SU-DHL-6 (cell line): ENCODE measurements at regions not wholly inside any gene's neighbourhood (a gene's known extent, or its start where the extent isn't known, plus 50 kb on each side); places are given as distances from the start of the nearest gene placed in this dataset.

ENCODE experiments used
- H2AFZ ChIP-seq: fragments of 200-600 bp; sonication (generic); 2 replicates; pipeline ENCODE4 v1.6.1; 2014; ENCODE audit warnings: low read depth, mild to moderate bottlenecking, moderate library complexity, mixed read lengths, antibody characterized with exemption, low read length; ENCODE audit not compliant: severe bottlenecking
- H3F3A ChIP-seq: fragments of 200-600 bp; shearing (Covaris generic); 2 replicates; pipeline ENCODE4 v1.6.0; 2016; ENCODE audit warnings: antibody characterized with exemption, mild to moderate bottlenecking; ENCODE audit not compliant: insufficient read depth
- H3K27ac ChIP-seq: fragments of 200-600 bp; sonication (generic); 2 replicates; pipeline ENCODE4 v1.5.1; 2016; ENCODE audit warnings: low read depth, mild to moderate bottlenecking, low read length, moderate library complexity, mixed read lengths
- H3K27me3 ChIP-seq: fragments of 200-600 bp; sonication (generic), shearing (Covaris generic); 2 replicates; pipeline ENCODE4 v1.6.0; 2014; ENCODE audit warnings: mild to moderate bottlenecking, low read length
- H3K36me3 ChIP-seq: fragments of 200-600 bp; sonication (generic); 2 replicates; pipeline ENCODE4 v1.6.1; 2014; ENCODE audit warnings: mild to moderate bottlenecking, low read length, mixed read lengths
- H3K4me2 ChIP-seq: fragments of 300-600, 200-600 bp; shearing (Covaris generic), sonication (generic); 2 replicates; pipeline ENCODE4 v1.6.0; 2014; ENCODE audit warnings: low read length, low read depth, mild to moderate bottlenecking; ENCODE audit not compliant: poor library complexity, severe bottlenecking
- H3K4me3 ChIP-seq: fragments of 200-600 bp; sonication (generic); 2 replicates; pipeline ENCODE4 v1.5.1; 2014; ENCODE audit warnings: antibody characterized with exemption, low read length, mild to moderate bottlenecking, mixed read lengths; ENCODE audit not compliant: insufficient read depth, poor library complexity, severe bottlenecking
- H3K79me2 ChIP-seq: fragments of 200-600 bp; sonication (generic); 2 replicates; pipeline ENCODE4 v1.6.1; 2014; ENCODE audit warnings: mild to moderate bottlenecking, low read length, moderate library complexity; ENCODE audit not compliant: insufficient read depth
- H3K9ac ChIP-seq: fragments of 200-600 bp; sonication (generic); 2 replicates; pipeline ENCODE4 v1.7.0; 2014; ENCODE audit warnings: mild to moderate bottlenecking, low read length
- H3K9me2 ChIP-seq: fragments of 200-600 bp; sonication (generic); replicated peaks from 2 replicates; pipeline ENCODE4 v1.6.1; 2014; ENCODE audit warnings: low read length; ENCODE audit not compliant: insufficient read depth
- H3K9me3 ChIP-seq: fragments of 200-600 bp; sonication (generic); 2 replicates; pipeline ENCODE4 v1.6.1; 2014; ENCODE audit warnings: low read length, mixed read lengths; ENCODE audit not compliant: insufficient read depth
- H4K20me1 ChIP-seq: fragments of 200-600 bp; sonication (generic); 2 replicates; pipeline ENCODE4 v1.6.1; 2014; ENCODE audit warnings: low read depth, mild to moderate bottlenecking, antibody characterized with exemption, low read length, moderate library complexity, mixed read lengths
- EZH2phosphoT487 ChIP-seq: fragments of 200-600 bp; sonication (generic), shearing (Covaris generic); conservative IDR thresholded peaks from 2 replicates; pipeline ENCODE4 v1.6.1; 2018; ENCODE audit warnings: mild to moderate bottlenecking, antibody characterized with exemption, low read length, moderate library complexity, mixed read lengths
- TF ChIP-seq, protein P1 (sequence below): fragments of 200-600 bp; sonication (generic); IDR thresholded peaks from one replicate; pipeline ENCODE4 v1.5.1; 2017; ENCODE audit warnings: antibody characterized with exemption, mild to moderate bottlenecking, low read length, moderate library complexity; ENCODE audit not compliant: insufficient read depth, poor library complexity, severe bottlenecking

DNA sequence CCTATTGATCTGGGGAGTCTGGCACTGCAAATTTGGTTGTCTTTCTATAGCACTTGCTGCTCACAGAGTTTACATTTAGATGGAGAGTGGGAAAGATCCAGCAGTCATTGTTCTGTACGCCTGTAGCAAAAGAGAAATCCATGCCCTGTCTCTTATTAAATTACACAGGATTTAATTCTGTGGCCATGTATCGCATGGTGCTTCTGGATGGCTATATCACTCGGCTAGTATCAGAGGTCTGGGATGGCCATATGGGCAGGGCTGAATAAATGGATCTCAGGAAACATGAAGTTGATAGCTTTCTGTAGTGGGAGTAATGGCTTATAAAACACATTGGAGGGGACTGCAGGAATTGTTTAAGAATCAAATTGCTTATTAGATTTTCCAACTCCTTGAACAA, 325.8 kb upstream of the DPH6 start:
- Histone ChIP-seq H3K9me3 (no peaks in the 10 kb centered on the region), H3K27ac (no peak overlapping the region), H3F3A (no peaks in the 10 kb centered on the region), H3K27me3 (no peaks in the 10 kb centered on the region), H3K4me2 (no peak overlapping the region), H3K79me2 (no peaks in the 10 kb centered on the region), H2AFZ (no peak overlapping the region), H4K20me1 (no peaks in the 10 kb centered on the region), H3K36me3 (no peaks in the 10 kb centered on the region), H3K4me3 (no peak overlapping the region), H3K9ac (no peak overlapping the region), H3K9me2 (no peaks in the 10 kb centered on the region)
- no peak for TF ChIP-seq EZH2phosphoT487
- TF ChIP-seq, protein P1, sequence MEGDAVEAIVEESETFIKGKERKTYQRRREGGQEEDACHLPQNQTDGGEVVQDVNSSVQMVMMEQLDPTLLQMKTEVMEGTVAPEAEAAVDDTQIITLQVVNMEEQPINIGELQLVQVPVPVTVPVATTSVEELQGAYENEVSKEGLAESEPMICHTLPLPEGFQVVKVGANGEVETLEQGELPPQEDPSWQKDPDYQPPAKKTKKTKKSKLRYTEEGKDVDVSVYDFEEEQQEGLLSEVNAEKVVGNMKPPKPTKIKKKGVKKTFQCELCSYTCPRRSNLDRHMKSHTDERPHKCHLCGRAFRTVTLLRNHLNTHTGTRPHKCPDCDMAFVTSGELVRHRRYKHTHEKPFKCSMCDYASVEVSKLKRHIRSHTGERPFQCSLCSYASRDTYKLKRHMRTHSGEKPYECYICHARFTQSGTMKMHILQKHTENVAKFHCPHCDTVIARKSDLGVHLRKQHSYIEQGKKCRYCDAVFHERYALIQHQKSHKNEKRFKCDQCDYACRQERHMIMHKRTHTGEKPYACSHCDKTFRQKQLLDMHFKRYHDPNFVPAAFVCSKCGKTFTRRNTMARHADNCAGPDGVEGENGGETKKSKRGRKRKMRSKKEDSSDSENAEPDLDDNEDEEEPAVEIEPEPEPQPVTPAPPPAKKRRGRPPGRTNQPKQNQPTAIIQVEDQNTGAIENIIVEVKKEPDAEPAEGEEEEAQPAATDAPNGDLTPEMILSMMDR = no peak

DNA sequence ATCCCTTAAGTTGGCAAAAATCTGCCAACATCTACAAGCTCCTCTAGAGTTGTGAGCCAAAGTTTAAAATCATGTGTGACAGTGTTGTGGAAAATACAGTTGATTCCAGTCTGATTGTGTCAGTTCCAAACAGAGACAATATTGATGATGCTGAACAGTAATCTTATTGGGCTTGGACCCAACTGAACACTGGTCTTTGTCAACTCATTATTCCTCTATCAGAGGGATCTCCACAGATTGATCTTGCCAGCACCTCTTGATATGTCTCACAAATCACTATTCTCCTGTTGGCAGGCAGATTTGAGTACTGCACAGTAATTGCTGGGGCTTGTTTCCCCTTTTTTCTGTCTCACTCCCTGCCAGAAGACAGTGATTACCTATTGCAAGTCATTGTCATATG, 326.6 kb upstream of the DPH6 start:
- H3K4me2 ChIP-seq = no peak overlapping the region
- TF ChIP-seq EZH2phosphoT487 = no peak
- TF ChIP-seq, protein P1 = no peak
- H3K36me3 ChIP-seq = no peaks in the 10 kb centered on the region

DNA sequence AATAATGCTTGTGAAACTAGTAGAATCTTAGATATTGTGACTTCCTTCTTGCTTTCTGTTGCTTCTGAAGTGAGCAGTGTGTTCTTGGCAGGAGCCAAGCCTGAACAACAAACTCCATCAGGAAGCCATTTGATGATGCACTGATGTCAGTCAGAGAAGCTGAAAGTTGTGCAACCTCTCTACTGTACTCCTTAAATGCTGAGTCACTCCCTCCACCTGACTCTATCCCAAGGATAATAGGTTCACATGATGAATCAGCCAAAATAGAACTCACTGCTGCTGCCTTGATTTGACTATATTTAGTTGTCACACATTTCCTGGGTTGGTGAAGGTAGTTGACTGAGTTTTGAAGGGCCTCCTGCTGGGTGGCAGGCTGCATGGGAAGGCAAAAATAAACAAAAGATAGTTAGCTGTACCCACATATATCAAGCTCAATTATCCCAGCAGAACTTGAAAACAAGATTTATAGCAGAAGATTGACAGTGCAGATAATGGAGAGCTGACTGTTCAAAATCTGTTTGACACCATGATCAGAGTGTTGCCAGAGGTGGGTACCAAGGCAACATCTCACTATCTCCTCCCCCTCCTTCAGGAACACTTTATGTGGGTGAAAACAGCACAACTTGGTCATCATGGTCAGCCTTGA, 328.4 kb upstream of the DPH6 start:
- Histone ChIP-seq H2AFZ (no peak overlapping the region), H3F3A (no peaks in the 10 kb centered on the region), H3K27ac (no peak overlapping the region), H3K4me2 (no peak overlapping the region), H3K79me2 (no peaks in the 10 kb centered on the region), H3K9me3 (no peaks in the 10 kb centered on the region), H3K4me3 (no peak overlapping the region), H4K20me1 (no peaks in the 10 kb centered on the region), H3K36me3 (no peaks in the 10 kb centered on the region), H3K9ac (no peak overlapping the region), H3K9me2 (no peaks in the 10 kb centered on the region), H3K27me3 (no peaks in the 10 kb centered on the region)
- no peak for TF ChIP-seq EZH2phosphoT487
- TF ChIP-seq, protein P1 = no peak

More for the DNA sequence above, 326.6 kb upstream of the DPH6 start:
- Histone ChIP-seq H3K79me2 (no peaks in the 10 kb centered on the region), H3K9me3 (no peaks in the 10 kb centered on the region), H3K9ac (no peak overlapping the region), H3K27me3 (no peaks in the 10 kb centered on the region), H4K20me1 (no peaks in the 10 kb centered on the region), H3K27ac (no peak overlapping the region), H3K9me2 (no peaks in the 10 kb centered on the region), H3K4me3 (no peak overlapping the region), H3F3A (no peaks in the 10 kb centered on the region), H2AFZ (no peak overlapping the region)
